ENCODE measurements at regions not wholly inside any gene's neighbourhood (a gene's known extent, or its start where the extent isn't known, plus 50 kb on each side); places are given as distances from the start of the nearest gene placed in this dataset.
"Not testable (repeated sequence)": the region's sequence is repeated elsewhere in the genome, so short reads cannot be mapped to it uniquely, and the experiment has no call there.

- no peak for DNase-seq (ENCODE audit: low spot score)
- H3K27ac Mint-ChIP-seq, result no peak overlapping the region
- H3K9me3 Mint-ChIP-seq, result no peaks in the 10 kb centered on the region
- intact Hi-C loops (cut with micrococcal nuclease), result no loop called here
- peaks cover 1% of the 10 kb centered on the region for H3K27me3 Mint-ChIP-seq (ENCODE audit: insufficient read depth)
- no peak overlapping the region for H3K4me3 Mint-ChIP-seq
- peaks cover 31% of the 10 kb centered on the region for H3K4me1 Mint-ChIP-seq (ENCODE audit: low read depth)
- H3K36me3 Mint-ChIP-seq (ENCODE audit: low read depth), result peaks cover 1% of the 10 kb centered on the region
Measured at GRCh38 chr2:128516938-128517337, 198.3 kb upstream of the HS6ST1 start.

- H3K27ac Mint-ChIP-seq; intact Hi-C loops (cut with micrococcal nuclease); H3K27me3 Mint-ChIP-seq (ENCODE audit: insufficient read depth); H3K4me3 Mint-ChIP-seq; H3K36me3 Mint-ChIP-seq (ENCODE audit: low read depth); H3K9me3 Mint-ChIP-seq; DNase-seq (ENCODE audit: low spot score): not testable (repeated sequence)
- H3K4me1 Mint-ChIP-seq (ENCODE audit: low read depth), result peaks cover 30% of the 10 kb centered on the region
Measured at GRCh38 chr2:128519028-128519427, 200.4 kb upstream of the HS6ST1 start.

- H3K36me3 Mint-ChIP-seq (ENCODE audit: low read depth), result peaks cover 3% of the 10 kb centered on the region
- H3K9me3 Mint-ChIP-seq, result peaks cover 4% of the 10 kb centered on the region
- no peak for DNase-seq (ENCODE audit: low spot score)
- H3K27ac Mint-ChIP-seq, result no peak overlapping the region
- H3K4me3 Mint-ChIP-seq, result no peak overlapping the region
- peaks cover 24% of the 10 kb centered on the region for H3K4me1 Mint-ChIP-seq (ENCODE audit: low read depth)
- intact Hi-C loops (cut with micrococcal nuclease), result loop anchor here (1.0 to 5.0 kb wide), 4 partner anchors 18 to 267 kb away; no protein-coding TSS in a partner anchor
- H3K27me3 Mint-ChIP-seq (ENCODE audit: insufficient read depth), result peaks cover 4% of the 10 kb centered on the region
Measured at GRCh38 chr2:128519517-128520215, 201.0 kb upstream of the HS6ST1 start.

GRCh38 chr2:128520340-128520739 is 201.7 kb upstream of the HS6ST1 start:
- H3K4me1 Mint-ChIP-seq (ENCODE audit: low read depth), result peaks cover 23% of the 10 kb centered on the region
- intact Hi-C loops (cut with micrococcal nuclease), result loop anchor here (1.0 to 5.0 kb wide), 4 partner anchors 17 to 268 kb away; no protein-coding TSS in a partner anchor
- DNase-seq (ENCODE audit: low spot score), result no peak
- no peak overlapping the region for H3K4me3 Mint-ChIP-seq
- H3K36me3 Mint-ChIP-seq (ENCODE audit: low read depth), result peaks cover 3% of the 10 kb centered on the region
- H3K27ac Mint-ChIP-seq, result peak overlapping the region; percentile 48
- H3K27me3 Mint-ChIP-seq (ENCODE audit: insufficient read depth), result peaks cover 4% of the 10 kb centered on the region
- peaks cover 4% of the 10 kb centered on the region for H3K9me3 Mint-ChIP-seq

- DNase-seq (ENCODE audit: low spot score), result peak; percentile 57
- Mint-ChIP-seq H3K27ac (peak overlapping the region; percentile 48), H3K9me3 (peaks cover 4% of the 10 kb centered on the region), H3K27me3 (ENCODE audit: insufficient read depth) (peaks cover 4% of the 10 kb centered on the region), H3K36me3 (ENCODE audit: low read depth) (peaks cover 3% of the 10 kb centered on the region), H3K4me1 (ENCODE audit: low read depth) (peaks cover 23% of the 10 kb centered on the region), H3K4me3 (no peak overlapping the region)
- intact Hi-C loops (cut with micrococcal nuclease), result loop anchor here (1.0 to 5.0 kb wide), 6 partner anchors 11 to 268 kb away; no protein-coding TSS in a partner anchor
Measured at GRCh38 chr2:128520791-128521190, 202.1 kb upstream of the HS6ST1 start.

- Mint-ChIP-seq H3K4me3 (no peak overlapping the region), H3K4me1 (ENCODE audit: low read depth) (peaks cover 23% of the 10 kb centered on the region), H3K27ac (no peak overlapping the region), H3K9me3 (peaks cover 4% of the 10 kb centered on the region), H3K27me3 (ENCODE audit: insufficient read depth) (peaks cover 4% of the 10 kb centered on the region), H3K36me3 (ENCODE audit: low read depth) (peaks cover 3% of the 10 kb centered on the region)
- intact Hi-C loops (cut with micrococcal nuclease), result loop anchor here (1.0 to 5.0 kb wide), 4 partner anchors 10 to 269 kb away; no protein-coding TSS in a partner anchor
- no peak for DNase-seq (ENCODE audit: low spot score)
Measured at GRCh38 chr2:128521482-128521881, 202.8 kb upstream of the HS6ST1 start.

- H3K27ac Mint-ChIP-seq, result no peak overlapping the region
- peaks cover 4% of the 10 kb centered on the region for H3K9me3 Mint-ChIP-seq
- H3K4me1 Mint-ChIP-seq (ENCODE audit: low read depth), result peaks cover 23% of the 10 kb centered on the region
- intact Hi-C loops (cut with micrococcal nuclease), result loop anchor here (5.0 kb wide), 1 partner anchor 271 kb away; no protein-coding TSS in a partner anchor
- H3K27me3 Mint-ChIP-seq (ENCODE audit: insufficient read depth), result peaks cover 3% of the 10 kb centered on the region
- DNase-seq (ENCODE audit: low spot score), result no peak
- H3K4me3 Mint-ChIP-seq, result no peak overlapping the region
- H3K36me3 Mint-ChIP-seq (ENCODE audit: low read depth), result peaks cover 3% of the 10 kb centered on the region
Measured at GRCh38 chr2:128522829-128523228, 204.2 kb upstream of the HS6ST1 start.

GRCh38 chr2:128523457-128523856 is 204.8 kb upstream of the HS6ST1 start:
- Mint-ChIP-seq H3K4me3 (no peak overlapping the region), H3K27me3 (ENCODE audit: insufficient read depth) (peaks cover 3% of the 10 kb centered on the region), H3K4me1 (ENCODE audit: low read depth) (peaks cover 23% of the 10 kb centered on the region), H3K27ac (no peak overlapping the region), H3K9me3 (peaks cover 4% of the 10 kb centered on the region), H3K36me3 (ENCODE audit: low read depth) (peaks cover 3% of the 10 kb centered on the region)
- intact Hi-C loops (cut with micrococcal nuclease), result loop anchor here (5.0 kb wide), 1 partner anchor 271 kb away; no protein-coding TSS in a partner anchor
- DNase-seq (ENCODE audit: low spot score), result no peak

GRCh38 chr2:128524183-128524582 is 205.5 kb upstream of the HS6ST1 start:
- DNase-seq (ENCODE audit: low spot score), result no peak
- H3K9me3 Mint-ChIP-seq, result peaks cover 4% of the 10 kb centered on the region
- no peak overlapping the region for H3K27ac Mint-ChIP-seq
- H3K36me3 Mint-ChIP-seq (ENCODE audit: low read depth), result peaks cover 3% of the 10 kb centered on the region
- intact Hi-C loops (cut with micrococcal nuclease), result loop anchor here (5.0 kb wide), 1 partner anchor 272 kb away; no protein-coding TSS in a partner anchor
- peaks cover 23% of the 10 kb centered on the region for H3K4me1 Mint-ChIP-seq (ENCODE audit: low read depth)
- no peak overlapping the region for H3K4me3 Mint-ChIP-seq
- H3K27me3 Mint-ChIP-seq (ENCODE audit: insufficient read depth), result peaks cover 3% of the 10 kb centered on the region

GRCh38 chr2:128525653-128526052 is 207.0 kb upstream of the HS6ST1 start:
- peaks cover 3% of the 10 kb centered on the region for H3K36me3 Mint-ChIP-seq (ENCODE audit: low read depth)

GRCh38 chr2:128526455-128526976 is 207.8 kb upstream of the HS6ST1 start:
- intact Hi-C loops (cut with micrococcal nuclease), result no loop called here
- Mint-ChIP-seq H3K9me3 (peaks cover 4% of the 10 kb centered on the region), H3K4me3 (no peak overlapping the region), H3K27me3 (ENCODE audit: insufficient read depth) (peaks cover 3% of the 10 kb centered on the region), H3K4me1 (ENCODE audit: low read depth) (peaks cover 17% of the 10 kb centered on the region), H3K36me3 (ENCODE audit: low read depth) (peaks cover 3% of the 10 kb centered on the region), H3K27ac (no peak overlapping the region)
- no peak for DNase-seq (ENCODE audit: low spot score)

More at GRCh38 chr2:128525653-128526052, 207.0 kb upstream of the HS6ST1 start:
- H3K4me3 Mint-ChIP-seq, result no peak overlapping the region
- peaks cover 15% of the 10 kb centered on the region for H3K4me1 Mint-ChIP-seq (ENCODE audit: low read depth)
- no peak for DNase-seq (ENCODE audit: low spot score)
- intact Hi-C loops (cut with micrococcal nuclease), result no loop called here
- H3K27me3 Mint-ChIP-seq (ENCODE audit: insufficient read depth), result peaks cover 3% of the 10 kb centered on the region
- H3K27ac Mint-ChIP-seq, result no peak overlapping the region
- peaks cover 4% of the 10 kb centered on the region for H3K9me3 Mint-ChIP-seq

GRCh38 chr2:128528133-128528532 is 209.5 kb upstream of the HS6ST1 start:
- H3K4me3 Mint-ChIP-seq, result no peak overlapping the region

GRCh38 chr2:128530025-128530573 is 211.4 kb upstream of the HS6ST1 start:
- H3K4me1 Mint-ChIP-seq (ENCODE audit: low read depth), result peaks cover 26% of the 10 kb centered on the region
- intact Hi-C loops (cut with micrococcal nuclease), result no loop called here
- no peak overlapping the region for H3K27ac Mint-ChIP-seq
- no peaks in the 10 kb centered on the region for H3K36me3 Mint-ChIP-seq (ENCODE audit: low read depth)
- peaks cover 15% of the 10 kb centered on the region for H3K27me3 Mint-ChIP-seq (ENCODE audit: insufficient read depth)
- no peak for DNase-seq (ENCODE audit: low spot score)
- no peaks in the 10 kb centered on the region for H3K9me3 Mint-ChIP-seq
- H3K4me3 Mint-ChIP-seq, result no peak overlapping the region

More at GRCh38 chr2:128528133-128528532, 209.5 kb upstream of the HS6ST1 start:
- Mint-ChIP-seq H3K4me1 (ENCODE audit: low read depth) (peaks cover 10% of the 10 kb centered on the region), H3K27ac (no peak overlapping the region), H3K27me3 (ENCODE audit: insufficient read depth) (peaks cover 2% of the 10 kb centered on the region), H3K36me3 (ENCODE audit: low read depth) (peaks cover 3% of the 10 kb centered on the region), H3K9me3 (peaks cover 4% of the 10 kb centered on the region)
- intact Hi-C loops (cut with micrococcal nuclease), result no loop called here
- no peak for DNase-seq (ENCODE audit: low spot score)

Measured in activated T-helper 1 cell treated with anti-CD3 and anti-CD28 coated beads, Interleukin-12 subunit alpha, Interleukin-12 subunit beta, Interleukin-2, Interleukin-4 antibody, amounts not matched to agents 30 ng/mL and 10 ng/mL and 1 ng/mL, durations not matched to agents 14 hours and 24 hours and 36 hours (primary cell).